Suprapubic skin (tissue), 3 donors: ENCODE measurements at regions not wholly inside any gene's neighbourhood (a gene's known extent, or its start where the extent isn't known, plus 50 kb on each side); places are given as distances from the start of the nearest gene placed in this dataset.

ENCODE experiments used
- POLR2A ChIP-seq, 2 donors: fragments of 450-650 bp; IDR thresholded peaks; one replicate each; pipeline ENCODE4 v1.6.1; 2017; ENCODE audit warnings: antibody characterized with exemption in 2 of 2, mild to moderate bottlenecking in 2 of 2, moderate library complexity in 2 of 2
- TF ChIP-seq, protein P1 (sequence below), 2 donors: fragments of 200-600 bp in 1 of 2; fragments of 450-650 bp in 1 of 2; sonication (generic) in 1 of 2; IDR thresholded peaks; one replicate each; pipeline ENCODE4 v1.5.1; 2016 to 2019; ENCODE audit warnings: antibody characterized with exemption in 2 of 2, mild to moderate bottlenecking in 1 of 2, moderate library complexity in 1 of 2

DNA sequence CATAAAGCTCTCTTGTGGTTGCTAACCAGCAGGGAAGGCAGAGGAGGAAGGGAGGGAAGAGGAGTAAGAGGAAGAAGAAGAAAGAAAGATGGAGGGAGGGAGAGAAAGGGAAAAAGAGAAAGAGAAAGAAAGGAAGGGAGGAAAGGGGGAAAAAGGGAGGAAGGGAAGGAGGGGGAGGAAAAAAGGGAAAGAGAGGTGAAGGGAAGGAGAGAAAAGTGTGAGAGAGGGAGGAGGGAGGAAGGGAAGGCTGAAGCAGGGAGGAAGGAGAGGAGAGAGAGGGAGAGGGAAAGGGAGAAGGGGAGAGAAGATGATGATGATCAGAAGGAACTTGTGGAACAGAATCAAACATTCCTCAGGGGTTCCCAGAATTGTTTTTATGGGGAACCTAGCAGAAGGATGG is 57.5 kb upstream of the TOX2 start:
- TF ChIP-seq POLR2A (IDR thresholded peaks at IDR 0.05), result no peak
- TF ChIP-seq, protein P1, sequence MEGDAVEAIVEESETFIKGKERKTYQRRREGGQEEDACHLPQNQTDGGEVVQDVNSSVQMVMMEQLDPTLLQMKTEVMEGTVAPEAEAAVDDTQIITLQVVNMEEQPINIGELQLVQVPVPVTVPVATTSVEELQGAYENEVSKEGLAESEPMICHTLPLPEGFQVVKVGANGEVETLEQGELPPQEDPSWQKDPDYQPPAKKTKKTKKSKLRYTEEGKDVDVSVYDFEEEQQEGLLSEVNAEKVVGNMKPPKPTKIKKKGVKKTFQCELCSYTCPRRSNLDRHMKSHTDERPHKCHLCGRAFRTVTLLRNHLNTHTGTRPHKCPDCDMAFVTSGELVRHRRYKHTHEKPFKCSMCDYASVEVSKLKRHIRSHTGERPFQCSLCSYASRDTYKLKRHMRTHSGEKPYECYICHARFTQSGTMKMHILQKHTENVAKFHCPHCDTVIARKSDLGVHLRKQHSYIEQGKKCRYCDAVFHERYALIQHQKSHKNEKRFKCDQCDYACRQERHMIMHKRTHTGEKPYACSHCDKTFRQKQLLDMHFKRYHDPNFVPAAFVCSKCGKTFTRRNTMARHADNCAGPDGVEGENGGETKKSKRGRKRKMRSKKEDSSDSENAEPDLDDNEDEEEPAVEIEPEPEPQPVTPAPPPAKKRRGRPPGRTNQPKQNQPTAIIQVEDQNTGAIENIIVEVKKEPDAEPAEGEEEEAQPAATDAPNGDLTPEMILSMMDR (IDR thresholded peaks at IDR 0.05), result no peak
